ENCODE measurements at regions not wholly inside any gene's neighbourhood (a gene's known extent, or its start where the extent isn't known, plus 50 kb on each side); places are given as distances from the start of the nearest gene placed in this dataset.

- H3F3A ChIP-seq (replicated peaks; ENCODE audit: low read depth) = no peaks in the 10 kb centered on the region
- H3K79me2 ChIP-seq (replicated peaks; ENCODE audit: insufficient read depth) = no peaks in the 10 kb centered on the region
- no peaks in the 10 kb centered on the region for H3K27me3 Mint-ChIP-seq (ENCODE audit: insufficient read depth, low read depth, poor library complexity)
- no peak overlapping the region for H3K4me3 Mint-ChIP-seq
- H3K27me3 ChIP-seq (ENCODE audit: insufficient read depth) = no peaks in the 10 kb centered on the region
- H3K27ac ChIP-seq (ENCODE audit: low read depth) = no peak overlapping the region
- no peaks in the 10 kb centered on the region for H3K4me1 ChIP-seq (ENCODE audit: insufficient read depth)
- H4K20me1 ChIP-seq (replicated peaks; ENCODE audit: insufficient read depth) = no peaks in the 10 kb centered on the region
- H3K4me1 Mint-ChIP-seq = no peaks in the 10 kb centered on the region
- H3K36me3 Mint-ChIP-seq (ENCODE audit: low read depth) = no peaks in the 10 kb centered on the region
- H3K4me2 ChIP-seq = no peak overlapping the region
- H2AFZ ChIP-seq = no peak overlapping the region
- no peaks in the 10 kb centered on the region for H3K9me3 Mint-ChIP-seq
- H3K27ac Mint-ChIP-seq = no peak overlapping the region
- no peak for TF ChIP-seq ZNF331 (CRISPR knock-in tag; IDR thresholded peaks at IDR 0.05; ENCODE audit: low read depth)
- TF ChIP-seq NANOG (IDR thresholded peaks at IDR 0.05; ENCODE audit: borderline replicate concordance) = no peak
- TF ChIP-seq POLR2AphosphoS5 (IDR thresholded peaks at IDR 0.05; ENCODE audit: low read depth) = no peak
- no peak for TF ChIP-seq JUNB (IDR thresholded peaks at IDR 0.05; ENCODE audit: unreplicated experiment)
- DNase-seq (ENCODE audit: low spot score) (no peak), ATAC-seq (no peak)
- H3K36me3 ChIP-seq (ENCODE audit: insufficient read depth) = no peaks in the 10 kb centered on the region
- no peak overlapping the region for H3K4me3 ChIP-seq
- no peaks in the 10 kb centered on the region for H3K9me2 ChIP-seq (ENCODE audit: insufficient read depth)
These were observed 792.2 kb upstream of the CDH9 start for GRCh38 chr5:27830546-27830945.

GRCh38 chr5:27821681-27822080 is 783.3 kb upstream of the CDH9 start:
- H3K4me3 Mint-ChIP-seq = no peak overlapping the region
- no peak overlapping the region for H2AFZ ChIP-seq

More at GRCh38 chr5:27821681-27822080, 783.3 kb upstream of the CDH9 start:
- Histone ChIP-seq H3K36me3 (ENCODE audit: insufficient read depth) (no peaks in the 10 kb centered on the region), H3F3A (replicated peaks; ENCODE audit: low read depth) (no peaks in the 10 kb centered on the region), H3K4me3 (no peak overlapping the region), H3K9me2 (ENCODE audit: insufficient read depth) (no peaks in the 10 kb centered on the region), H3K4me1 (ENCODE audit: insufficient read depth) (no peaks in the 10 kb centered on the region), H3K27me3 (ENCODE audit: insufficient read depth) (no peaks in the 10 kb centered on the region), H3K27ac (ENCODE audit: low read depth) (no peak overlapping the region), H3K79me2 (replicated peaks; ENCODE audit: insufficient read depth) (no peaks in the 10 kb centered on the region), H3K4me2 (no peak overlapping the region), H4K20me1 (replicated peaks; ENCODE audit: insufficient read depth) (no peaks in the 10 kb centered on the region)
- Mint-ChIP-seq H3K36me3 (ENCODE audit: low read depth) (no peaks in the 10 kb centered on the region), H3K4me1 (no peaks in the 10 kb centered on the region), H3K27me3 (ENCODE audit: insufficient read depth, low read depth, poor library complexity) (no peaks in the 10 kb centered on the region), H3K27ac (no peak overlapping the region), H3K9me3 (no peaks in the 10 kb centered on the region)
- TF ChIP-seq EZH2 (IDR thresholded peaks at IDR 0.05; ENCODE audit: low read depth, unreplicated experiment) (no peak), CREB1 (CRISPR knock-in tag; IDR thresholded peaks at IDR 0.05; ENCODE audit: low read depth) (no peak), STAT1 (IDR thresholded peaks at IDR 0.05; ENCODE audit: unreplicated experiment) (no peak), JUNB (IDR thresholded peaks at IDR 0.05; ENCODE audit: unreplicated experiment) (no peak), ETS1 (IDR thresholded peaks at IDR 0.05) (no peak), ZNF331 (CRISPR knock-in tag; IDR thresholded peaks at IDR 0.05; ENCODE audit: low read depth) (no peak), REST (IDR thresholded peaks at IDR 0.05; ENCODE audit: unreplicated experiment) (no peak), EZH2phosphoT487 (IDR thresholded peaks at IDR 0.05; ENCODE audit: unreplicated experiment) (no peak), CTCF (conservative IDR thresholded peaks at IDR 0.05; ENCODE audit: low read depth in 2 of 2) (no peak), NANOG (IDR thresholded peaks at IDR 0.05; ENCODE audit: borderline replicate concordance) (no peak), ZNF114 (CRISPR knock-in tag; IDR thresholded peaks at IDR 0.05) (no peak)
- no peak for ATAC-seq
- no peak for DNase-seq (ENCODE audit: low spot score)

All from GM23338 (cell line).